Stimulated activated CD8-positive, alpha-beta memory T cell treated with anti-CD3 and anti-CD28 coated beads, Interleukin-2, amount 100 ng/mL, for 1 hour (primary cell): ENCODE measurements at regions not wholly inside any gene's neighbourhood (a gene's known extent, or its start where the extent isn't known, plus 50 kb on each side); places are given as distances from the start of the nearest gene placed in this dataset.
"Not testable (repeated sequence)": the region's sequence is repeated elsewhere in the genome, so short reads cannot be mapped to it uniquely, and the experiment has no call there.

Experiments used
- DNase-seq, 2 donors: peaks; one replicate each; pipeline ENCODE4 v3.0.0-alpha.2; 2020; ENCODE audit warnings: low read depth in 2 of 2

- DNase-seq, result no peak
Measured at GRCh38 chr9:74331607-74332006, 165.5 kb upstream of the RORB start.

GRCh38 chr9:74333384-74334032, 163.6 kb upstream of the RORB start:
- no peak for DNase-seq

- DNase-seq, result no peak
Measured at GRCh38 chr9:74334271-74334670, 162.9 kb upstream of the RORB start.

GRCh38 chr9:74336161-74336560, 161.0 kb upstream of the RORB start:
- DNase-seq, result no peak

GRCh38 chr9:74348777-74349176, 148.4 kb upstream of the RORB start:
- DNase-seq, result no peak

- DNase-seq, result no peak
Measured at GRCh38 chr9:74355107-74355506, 142.0 kb upstream of the RORB start.

GRCh38 chr9:74357577-74357976, 139.6 kb upstream of the RORB start:
- DNase-seq, result no peak

GRCh38 chr9:74358959-74359358, 138.2 kb upstream of the RORB start:
- no peak for DNase-seq

- DNase-seq, result no peak
Measured at GRCh38 chr9:74361508-74361907, 135.6 kb upstream of the RORB start.

GRCh38 chr9:74362423-74362822, 134.7 kb upstream of the RORB start:
- DNase-seq, result no peak

- DNase-seq, result no peak
Measured at GRCh38 chr9:74366111-74366510, 131.0 kb upstream of the RORB start.

- no peak for DNase-seq
Measured at GRCh38 chr9:74369844-74370243, 127.3 kb upstream of the RORB start.

- DNase-seq, result no peak
Measured at GRCh38 chr9:74373348-74373747, 123.8 kb upstream of the RORB start.

GRCh38 chr9:74379718-74380117, 117.4 kb upstream of the RORB start:
- no peak for DNase-seq

- DNase-seq, result no peak
Measured at GRCh38 chr9:74391816-74392215, 105.3 kb upstream of the RORB start.

GRCh38 chr9:74403581-74403980, 93.6 kb upstream of the RORB start:
- DNase-seq, result no peak

GRCh38 chr9:74404620-74405019, 92.5 kb upstream of the RORB start:
- no peak for DNase-seq

- no peak for DNase-seq
Measured at GRCh38 chr9:74407166-74407565, 90.0 kb upstream of the RORB start.

- no peak for DNase-seq
Measured at GRCh38 chr9:74412236-74412979, 84.7 kb upstream of the RORB start.

- DNase-seq, result no peak
Measured at GRCh38 chr9:74413876-74414275, 83.3 kb upstream of the RORB start.

GRCh38 chr9:74414325-74414724, 82.8 kb upstream of the RORB start:
- no peak for DNase-seq

GRCh38 chr9:74415995-74416394, 81.1 kb upstream of the RORB start:
- DNase-seq, result no peak

GRCh38 chr9:74424488-74424887, 72.6 kb upstream of the RORB start:
- not testable (repeated sequence) for DNase-seq

- DNase-seq, result no peak
Measured at GRCh38 chr9:74431467-74431866, 65.7 kb upstream of the RORB start.
